HG02884 (cell line): ENCODE measurements at regions not wholly inside any gene's neighbourhood (a gene's known extent, or its start where the extent isn't known, plus 50 kb on each side); places are given as distances from the start of the nearest gene placed in this dataset.

Experiments used
- ATAC-seq: cut with Tn5 transposase; IDR thresholded peaks from one replicate; pipeline ENCODE4 v1.9.1; 2021; ENCODE audit warnings: mild to moderate bottlenecking, moderate library complexity; ENCODE audit not compliant: unreplicated experiment

DNA sequence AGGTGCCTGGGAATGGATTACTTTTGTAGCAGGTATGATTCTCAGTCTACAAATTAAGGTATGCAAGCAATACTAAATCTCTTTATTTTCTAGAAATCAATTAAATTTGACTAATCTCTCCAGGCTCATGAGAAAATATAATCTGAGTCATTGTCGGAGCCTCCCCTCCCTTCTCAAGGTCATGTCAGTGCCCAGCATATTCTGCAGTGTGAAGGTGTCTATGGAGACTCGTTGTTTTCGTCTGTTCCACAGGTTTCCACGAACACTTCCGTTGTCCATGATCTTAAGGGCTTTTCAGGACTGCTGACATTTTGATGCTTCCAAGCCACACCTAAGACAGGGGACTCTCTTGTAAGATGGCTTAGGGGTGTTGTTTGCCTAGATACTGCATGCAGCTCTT is 56.6 kb upstream of the SCOC start:
- no peak for ATAC-seq

DNA sequence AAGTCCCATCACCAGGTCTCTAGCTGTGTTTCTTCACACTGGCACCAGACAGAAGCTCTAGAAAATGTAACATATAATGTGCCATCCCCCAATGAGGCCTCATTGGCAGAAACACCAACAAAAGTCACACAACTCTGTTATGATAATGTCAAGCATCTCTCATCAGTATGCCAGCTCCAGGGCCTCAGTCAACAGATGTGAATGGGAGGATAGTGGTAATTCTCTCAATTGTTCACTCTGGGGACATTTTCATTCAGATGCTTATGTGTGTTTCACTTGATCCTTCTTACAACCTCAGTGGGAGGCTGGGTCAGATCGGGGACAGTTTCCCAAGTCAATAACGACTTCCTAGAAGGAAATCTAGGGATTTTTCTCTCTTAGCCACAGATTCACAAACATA is 57.5 kb upstream of the SCOC start:
- no peak for ATAC-seq

DNA sequence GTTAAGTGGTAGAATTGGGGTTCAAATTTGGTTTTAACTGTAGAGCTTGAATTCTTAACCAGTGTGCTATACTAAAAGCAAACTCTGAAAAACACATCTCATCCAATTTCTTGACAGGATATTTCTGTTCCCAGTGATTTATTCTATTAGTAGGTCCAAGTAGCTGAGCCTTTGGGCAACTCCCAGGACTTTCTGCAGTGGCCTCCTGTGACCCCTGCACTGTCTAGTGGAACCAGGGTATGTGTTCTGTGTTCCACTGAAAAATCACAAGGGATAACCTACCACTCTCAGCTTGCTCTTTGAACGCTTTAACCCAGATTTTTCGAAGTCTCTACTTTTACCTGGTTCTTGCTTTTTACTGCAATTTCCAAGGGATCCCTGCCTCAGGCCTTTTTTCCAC is 58.0 kb upstream of the SCOC start:
- ATAC-seq: no peak

DNA sequence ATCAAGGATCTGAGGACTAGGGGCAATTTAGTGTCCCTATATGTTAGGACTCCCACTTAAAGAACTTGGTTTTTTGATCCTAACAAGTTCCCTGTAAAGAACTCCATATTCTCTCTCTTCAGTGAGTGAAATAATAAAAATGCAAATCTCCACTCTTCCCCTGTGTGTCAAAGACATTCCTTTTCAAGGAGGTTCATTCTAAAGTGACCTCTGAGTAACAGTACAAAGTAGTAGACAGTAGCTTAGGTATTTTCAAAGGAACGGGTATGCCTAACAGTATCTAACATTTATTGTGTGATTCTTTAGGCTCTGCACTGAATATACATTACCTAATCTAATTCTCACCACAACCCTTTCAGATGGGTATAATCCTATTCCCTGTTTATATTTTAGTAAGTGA is 58.4 kb upstream of the SCOC start:
- no peak for ATAC-seq

DNA sequence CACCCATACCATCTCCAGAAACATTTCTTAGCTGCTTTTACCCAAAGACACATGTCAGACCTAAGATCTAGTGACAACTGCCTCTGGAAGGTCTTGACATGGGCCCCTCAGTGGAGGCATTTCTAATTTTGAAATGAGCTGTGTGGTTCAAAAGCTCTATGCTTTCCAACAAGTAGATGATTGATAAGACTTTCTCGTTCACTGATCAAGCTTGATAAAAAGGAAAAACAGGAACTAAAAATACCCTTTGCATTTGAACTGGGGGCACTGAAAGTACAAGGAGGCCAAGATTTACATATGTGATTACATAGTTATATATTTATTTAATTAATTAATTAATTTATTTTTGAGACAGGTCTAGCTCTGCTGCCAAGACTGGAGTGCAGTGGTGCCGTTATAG is 61.3 kb upstream of the SCOC start:
- ATAC-seq: no peak

DNA sequence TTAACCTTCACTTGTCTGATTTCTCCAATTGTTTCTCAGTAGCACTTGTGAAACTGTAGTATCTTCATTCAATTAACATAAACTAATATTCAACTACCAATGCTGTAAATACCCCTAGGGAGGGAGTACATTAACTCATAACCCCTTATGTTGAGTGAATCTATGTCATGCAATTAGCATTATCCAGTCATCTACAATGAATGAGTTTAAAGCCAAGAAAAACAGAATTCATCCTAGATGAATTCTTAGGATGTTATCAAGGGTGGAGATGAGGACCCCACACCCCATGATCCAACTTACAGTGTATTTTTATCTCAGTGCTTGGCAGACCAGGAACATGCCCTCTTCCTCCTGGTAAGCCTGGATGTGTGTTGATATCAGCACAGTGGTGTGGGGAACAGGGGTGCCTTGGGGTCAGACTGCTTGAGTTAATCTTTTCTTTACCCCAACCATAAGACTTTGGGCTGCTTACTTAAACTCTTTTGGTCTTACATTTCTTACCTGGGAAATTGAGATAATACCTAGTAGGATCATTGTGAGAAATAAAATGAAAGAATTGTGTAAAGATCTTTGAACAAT is 62.1 kb upstream of the SCOC start:
- no peak for ATAC-seq

DNA sequence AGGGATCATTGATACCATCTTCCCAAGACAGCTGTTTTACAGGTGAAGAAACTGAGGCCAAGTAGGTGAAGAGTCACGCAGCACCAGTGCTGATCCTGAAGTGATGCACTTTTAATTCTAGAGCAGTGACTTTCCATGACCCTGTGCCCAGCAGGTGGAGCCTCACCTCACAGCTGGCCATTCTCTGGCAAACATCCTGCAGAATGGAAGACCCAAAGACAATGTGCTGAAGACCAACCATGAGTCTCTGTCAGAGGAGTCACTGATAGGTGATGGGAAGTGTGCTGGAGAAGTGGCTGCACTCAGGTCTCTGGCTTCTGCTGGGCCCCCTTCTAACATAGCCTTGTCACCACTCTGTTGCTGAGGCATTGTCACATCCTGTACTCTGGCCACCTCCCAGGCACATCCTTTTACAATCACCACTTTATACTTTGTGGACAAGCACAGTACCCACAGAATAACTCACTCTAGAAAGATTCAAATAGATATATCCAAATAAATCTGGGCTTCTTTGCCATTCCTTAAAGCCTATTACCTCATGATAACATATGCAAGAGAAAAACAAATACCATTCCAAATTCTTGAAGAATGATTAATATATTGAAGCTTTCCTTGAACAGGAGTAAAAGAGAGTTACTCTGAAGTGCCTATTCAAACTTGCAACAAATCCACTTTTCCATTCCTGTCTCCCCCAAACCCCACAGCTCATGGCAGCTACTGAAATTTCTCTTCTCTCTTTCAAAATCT is 64.1 kb upstream of the SCOC start:
- ATAC-seq: no peak

DNA sequence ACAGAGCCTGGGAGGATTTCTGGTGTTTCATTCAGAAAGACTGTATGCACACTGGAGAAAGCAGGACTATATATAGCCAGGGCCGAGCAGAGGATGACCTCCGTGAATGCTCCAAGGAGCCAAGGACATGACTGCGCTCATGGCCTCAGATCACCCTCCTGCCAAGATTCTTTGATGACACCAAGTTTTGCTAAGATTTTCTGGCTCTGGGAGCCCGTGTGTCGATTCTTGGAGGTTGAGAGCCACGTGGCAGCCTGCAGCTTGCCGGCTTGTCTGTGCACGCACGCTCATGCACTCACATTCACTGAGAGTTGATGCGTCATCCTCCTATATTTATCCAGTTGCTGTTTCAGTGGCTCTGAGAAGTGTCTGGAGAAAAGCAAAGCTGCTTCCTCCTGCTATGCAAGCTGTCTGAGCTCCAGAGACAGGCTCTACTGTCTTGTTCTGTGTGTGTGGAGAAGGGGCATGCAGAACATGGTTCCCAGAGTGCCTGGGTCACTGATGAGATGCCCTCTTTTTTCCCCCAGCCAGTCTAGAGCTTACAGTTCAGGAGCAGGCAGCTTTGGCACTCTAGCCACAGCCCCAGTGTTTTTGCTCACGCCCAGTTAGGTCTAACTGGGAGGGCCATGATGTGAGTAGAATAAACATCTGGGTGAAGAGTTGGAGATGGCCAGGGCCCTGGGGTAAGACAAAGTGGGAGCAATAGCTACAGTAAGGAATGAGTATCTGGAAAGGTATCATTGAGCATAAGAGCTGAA is 64.9 kb upstream of the SCOC start:
- no peak for ATAC-seq

DNA sequence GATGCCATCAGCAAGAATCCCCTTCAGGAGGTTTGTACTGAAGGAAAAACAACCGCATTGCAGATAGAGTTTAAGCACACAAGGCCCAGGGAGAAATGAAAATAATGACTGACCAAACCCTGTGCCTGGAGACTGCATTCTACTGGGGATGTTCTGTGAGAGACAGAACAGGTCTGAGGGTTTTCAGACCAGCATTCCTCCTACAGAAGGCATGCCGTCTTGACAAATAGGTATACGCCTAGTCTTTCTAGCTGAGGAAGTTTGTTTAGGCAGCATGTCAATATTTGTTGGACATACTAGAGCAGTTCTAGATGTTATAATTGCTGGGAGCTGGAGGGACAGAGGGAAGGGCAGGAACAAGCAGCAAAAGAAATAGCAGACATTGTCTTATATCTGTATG is 68.4 kb upstream of the SCOC start:
- no peak for ATAC-seq

DNA sequence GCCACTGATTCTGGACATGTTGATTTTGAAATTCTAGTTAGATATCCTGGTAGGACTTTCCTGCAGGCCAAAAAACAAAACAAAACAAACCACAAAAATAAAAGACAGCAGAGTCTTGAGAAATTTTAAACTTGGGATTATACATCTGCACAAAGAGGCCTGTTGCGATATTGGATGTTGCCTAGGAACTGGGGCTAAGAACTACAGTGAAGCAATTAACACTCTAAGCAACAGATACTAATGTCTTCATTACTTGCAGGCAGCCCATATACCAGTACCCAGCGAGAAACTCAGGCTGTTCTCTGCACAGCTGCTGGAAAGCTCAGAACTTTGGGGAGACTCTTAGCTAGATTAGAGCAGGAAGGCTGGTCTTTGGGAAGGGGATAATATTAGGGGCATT is 69.1 kb upstream of the SCOC start:
- ATAC-seq: no peak

DNA sequence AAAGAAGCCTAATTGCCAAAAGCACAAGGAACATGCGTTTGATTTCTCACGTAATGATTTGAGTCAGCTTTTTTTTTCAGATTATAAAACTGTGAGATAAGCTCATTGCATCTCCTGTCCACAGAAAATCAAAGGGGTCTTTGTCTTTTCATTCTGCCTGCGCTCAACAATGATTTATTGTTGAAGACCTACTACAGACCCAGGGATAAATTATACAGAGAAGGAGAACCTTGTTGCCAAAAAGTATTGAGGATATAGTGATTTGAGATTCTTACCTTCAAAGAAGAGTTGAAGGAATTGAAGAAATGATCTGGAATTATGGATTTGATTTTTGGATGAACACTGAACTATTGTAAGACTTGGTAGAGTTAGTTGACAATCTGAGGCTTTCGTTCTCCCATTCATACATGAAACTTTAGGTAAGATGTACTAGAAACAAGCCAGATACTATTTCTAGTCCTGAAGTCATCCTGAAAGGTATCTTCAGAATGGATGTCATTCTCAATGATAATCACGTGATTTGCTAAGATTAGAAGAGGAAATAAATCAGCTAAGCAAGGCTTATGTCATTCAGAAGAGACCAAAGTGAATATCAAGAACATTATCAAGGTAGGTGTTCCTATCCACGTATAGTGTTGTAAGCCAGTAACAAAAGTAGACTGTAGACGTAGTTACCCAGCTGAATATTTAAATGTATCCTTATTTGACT is 71.1 kb upstream of the SCOC start:
- no peak for ATAC-seq

DNA sequence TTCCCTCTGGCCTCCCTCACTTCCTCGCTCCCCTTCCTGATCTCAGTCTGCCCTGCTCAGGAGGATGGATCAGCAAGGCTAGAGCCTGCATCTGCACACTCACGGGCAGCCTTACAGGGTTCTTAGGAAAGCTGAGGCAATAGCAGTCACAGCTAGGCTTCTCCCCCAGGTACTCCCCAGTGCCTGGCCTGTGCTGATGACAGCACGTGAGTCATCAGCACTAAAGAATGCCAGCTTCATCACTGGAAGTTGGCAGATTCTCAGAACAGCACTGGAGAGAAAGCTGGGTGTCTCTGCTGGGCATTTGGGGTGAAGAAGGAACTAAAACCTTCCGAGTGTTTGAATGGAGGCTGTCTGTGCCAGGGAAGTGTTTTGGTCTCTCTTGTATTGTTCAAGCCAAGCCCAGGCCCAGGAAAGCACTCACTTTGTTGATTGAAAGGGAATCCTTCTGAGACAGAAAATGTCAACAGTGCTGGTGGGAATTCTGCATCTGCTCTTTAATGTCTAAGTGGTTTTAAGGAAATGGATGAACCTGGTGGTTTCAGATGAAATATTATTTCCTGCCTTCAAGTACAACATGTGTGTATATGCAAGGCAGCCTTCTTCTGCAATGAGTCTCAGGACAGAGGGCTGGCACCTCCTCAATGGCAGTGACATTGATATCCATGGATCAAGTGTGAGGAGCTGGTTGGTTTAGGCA is 73.0 kb upstream of the SCOC start:
- no peak for ATAC-seq

DNA sequence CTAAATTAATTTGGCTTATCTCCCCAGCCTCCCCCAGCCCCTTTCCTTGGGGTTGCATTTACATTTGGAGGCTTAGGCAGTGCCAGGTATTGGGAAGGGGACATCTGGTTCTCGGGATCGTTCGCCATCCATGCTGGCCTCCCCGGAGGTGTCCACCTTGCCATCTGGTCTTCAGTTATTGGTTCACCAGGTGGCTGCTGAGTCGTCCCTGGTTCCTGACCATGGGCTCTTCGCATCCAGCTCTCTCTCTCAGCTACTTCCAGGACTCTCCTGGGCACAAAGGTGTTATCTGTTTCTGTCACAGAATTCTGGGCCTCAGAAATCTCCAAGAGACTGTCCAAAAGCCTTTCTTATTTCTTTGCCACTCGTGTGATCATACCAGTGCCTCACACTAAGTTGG is 75.4 kb upstream of the SCOC start:
- no peak for ATAC-seq

DNA sequence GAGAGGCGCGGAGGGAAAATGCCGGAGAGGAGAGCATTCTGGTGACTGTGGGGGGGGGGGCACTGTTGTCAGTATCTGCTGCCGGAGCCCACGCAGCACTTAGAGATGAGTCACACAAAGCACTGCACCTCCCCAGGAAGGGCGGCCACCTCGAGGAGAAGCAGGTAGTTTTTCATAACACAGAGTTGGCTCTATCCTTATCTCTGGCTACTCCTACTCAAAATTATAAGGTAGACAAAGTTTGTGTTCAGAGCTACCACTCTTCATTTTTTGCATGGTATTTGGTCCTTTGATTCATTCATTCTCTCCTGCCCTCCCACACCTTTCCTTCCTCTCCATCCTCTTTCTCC is 76.2 kb upstream of the SCOC start:
- no peak for ATAC-seq

DNA sequence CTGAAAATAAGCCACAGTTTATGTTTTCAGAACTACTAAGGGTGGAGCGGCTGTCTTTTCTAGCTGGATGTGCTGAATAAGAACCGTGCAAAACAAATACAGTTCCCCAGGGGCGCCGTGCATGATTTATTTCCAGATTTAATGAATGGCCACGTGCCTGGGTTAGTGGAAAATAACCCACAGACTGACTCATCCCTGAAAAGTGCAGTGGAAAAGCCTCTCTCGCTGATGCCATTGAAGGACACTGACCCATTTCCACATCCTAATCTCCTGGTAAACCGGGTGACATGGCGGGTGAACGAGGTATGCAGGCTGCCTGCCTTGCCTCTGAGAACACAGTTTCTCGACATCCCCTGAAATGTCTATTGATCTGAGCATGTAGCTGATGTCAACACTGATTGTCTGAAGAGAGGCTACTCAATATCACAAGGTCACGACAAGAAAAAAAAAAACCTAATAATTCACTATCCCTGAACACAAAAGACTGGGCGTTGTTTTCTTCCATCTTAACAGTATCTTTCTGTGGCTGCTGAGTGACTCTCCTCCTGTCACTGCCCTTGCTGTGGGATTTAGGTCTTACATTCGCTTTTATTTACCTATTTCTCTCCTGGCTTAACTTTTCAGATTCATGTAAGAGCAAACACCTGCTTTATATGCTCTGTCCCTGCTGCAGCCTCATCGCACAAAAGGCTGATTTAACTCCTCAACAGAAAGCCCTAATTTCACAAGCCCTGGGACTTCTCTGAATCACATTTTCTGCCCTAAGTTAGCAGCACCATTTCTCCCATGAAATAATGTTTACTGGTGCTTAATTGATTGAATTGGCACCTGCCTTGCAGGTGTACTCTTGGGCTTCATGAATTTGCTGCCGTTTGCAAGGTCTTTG is 76.9 kb upstream of the SCOC start:
- ATAC-seq: no peak

DNA sequence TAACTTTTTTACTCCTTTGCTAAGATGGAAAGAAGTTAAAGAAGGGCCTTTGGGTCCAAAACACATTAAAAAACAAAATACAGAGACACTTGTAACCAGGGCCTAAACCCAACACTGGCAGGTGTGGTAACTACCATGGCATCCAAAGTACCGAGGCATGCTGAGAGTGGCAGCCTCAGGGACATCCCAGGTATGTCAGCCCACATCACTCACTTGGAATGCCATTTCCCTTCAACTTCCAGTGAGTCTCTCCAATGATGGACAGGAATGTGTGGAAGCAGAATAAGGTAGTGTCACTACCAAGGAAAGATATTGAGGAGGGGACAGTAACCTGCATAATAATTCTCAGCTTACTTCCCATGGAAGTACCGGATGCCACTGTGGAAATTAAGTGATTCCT is 79.5 kb upstream of the SCOC start:
- no peak for ATAC-seq

DNA sequence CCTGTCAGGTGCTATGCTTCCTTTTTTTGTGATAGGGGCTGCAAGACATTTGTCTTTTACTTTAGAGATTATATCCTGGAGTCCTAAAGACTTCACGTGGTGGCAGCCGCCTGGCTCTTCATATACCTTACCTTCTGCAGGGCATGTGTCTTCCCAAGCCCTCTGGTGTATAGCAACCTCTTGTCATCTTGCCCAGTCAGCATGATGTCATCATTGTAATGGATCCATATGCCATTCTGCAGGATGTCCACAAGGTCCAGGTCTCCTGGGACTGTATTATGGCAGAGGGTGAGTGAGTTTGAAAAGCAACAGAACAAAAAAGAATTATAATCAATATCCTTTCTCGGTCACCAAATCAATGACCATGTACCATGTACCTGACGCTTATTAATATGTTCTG is 82.2 kb upstream of the SCOC start:
- no peak for ATAC-seq

DNA sequence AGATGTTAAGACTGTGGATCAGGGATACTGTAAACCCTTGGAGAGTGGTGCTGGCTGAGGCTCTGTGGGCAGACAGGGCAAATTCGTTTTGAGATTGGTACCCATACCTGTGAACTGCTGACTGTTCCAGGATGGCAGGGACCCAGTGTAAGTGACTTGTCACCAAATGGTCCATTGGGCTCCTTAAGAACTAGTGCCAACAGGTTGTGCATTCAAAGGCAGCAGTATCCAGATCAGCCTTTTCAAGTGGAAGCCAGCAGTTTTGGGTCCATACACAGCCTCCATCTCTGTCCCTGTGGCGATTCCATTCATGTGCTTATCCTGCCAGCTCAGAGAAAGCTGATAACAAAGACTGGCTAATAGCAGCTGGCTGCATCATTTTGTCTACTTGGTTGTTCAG is 84.0 kb upstream of the SCOC start:
- ATAC-seq: no peak

DNA sequence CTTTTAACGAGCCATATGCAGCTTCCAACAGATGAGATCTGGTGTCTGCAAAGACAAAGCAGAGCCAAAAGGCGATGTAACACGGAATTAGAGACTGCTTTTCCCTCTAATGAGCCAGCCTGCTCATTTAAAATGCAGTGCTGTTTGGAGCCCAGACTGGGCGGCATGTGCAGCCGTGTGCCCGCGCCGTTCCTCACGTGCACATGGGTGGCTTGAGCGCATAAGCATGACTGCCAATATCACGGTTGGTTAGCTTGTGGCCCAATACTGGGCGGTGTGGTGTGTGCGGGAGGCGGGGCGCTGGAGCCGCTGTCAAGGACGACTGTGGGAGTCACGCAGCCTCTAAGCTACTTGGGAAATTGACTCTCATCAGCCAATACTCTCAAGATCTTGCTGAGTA is 87.0 kb upstream of the SCOC start:
- ATAC-seq: no peak

DNA sequence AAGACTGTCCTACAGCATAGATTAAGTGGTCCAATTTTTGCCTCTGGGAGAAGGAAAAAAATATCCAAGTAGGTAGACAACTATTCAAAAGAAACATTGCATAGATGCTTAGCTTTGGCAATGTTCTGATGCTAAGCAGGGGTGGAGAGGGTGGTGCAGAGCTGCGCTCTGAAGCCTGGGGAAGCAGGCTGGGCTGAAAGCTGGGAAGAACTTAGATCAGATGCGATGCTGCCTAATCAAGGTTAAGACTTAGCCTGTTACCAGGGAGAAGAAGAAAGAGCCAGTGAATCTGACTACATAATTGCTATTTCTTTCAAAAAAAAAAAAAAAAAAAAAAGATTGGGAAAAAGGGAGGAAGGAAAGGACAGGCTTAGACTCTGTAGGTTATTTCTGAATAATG is 89.0 kb upstream of the SCOC start:
- no peak for ATAC-seq
